Renal cortex interstitium (tissue), 11 donors: ENCODE measurements at regions not wholly inside any gene's neighbourhood (a gene's known extent, or its start where the extent isn't known, plus 50 kb on each side); places are given as distances from the start of the nearest gene placed in this dataset.
A peak's percentile ranks its signal among the peaks of the same experiment; 100 is the strongest.
"Not testable (repeated sequence)": the region's sequence is repeated elsewhere in the genome, so short reads cannot be mapped to it uniquely, and the experiment has no call there.

Experiments
- DNase-seq, 11 donors: peaks; one replicate each; pipeline ENCODE4 v3.0.0-alpha.2; 2013; ENCODE audit warnings: low read depth in 9 of 11, low spot score in 4 of 11; ENCODE audit errors: extremely low read depth in 1 of 11

GRCh38 chr18:55903911-55904310 lies 315.9 kb upstream of the TCF4 start:
- DNase-seq, result no peak

DNA sequence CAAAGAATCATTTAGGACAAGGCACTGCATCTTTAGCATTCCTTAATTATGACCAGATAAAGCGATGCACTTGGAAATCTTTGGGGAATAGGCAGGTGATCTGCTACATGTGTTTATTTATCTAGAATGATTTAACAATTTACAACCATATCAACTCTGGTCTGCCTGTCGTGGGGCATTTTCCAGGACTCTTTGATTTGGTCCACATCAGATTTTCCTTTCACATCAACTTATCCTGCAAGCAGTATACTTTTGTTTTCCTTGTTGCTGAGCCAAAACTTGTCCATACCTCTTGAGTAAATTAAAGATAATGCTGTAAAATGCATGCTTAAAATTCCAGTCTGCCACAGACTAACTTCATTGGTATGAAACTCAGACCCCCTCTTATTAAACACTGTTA lies 312.4 kb upstream of the TCF4 start:
- DNase-seq, result no peak

- DNase-seq, result peak in 2 of 11 donors; percentile 33 to 49
These were observed 309.2 kb upstream of the TCF4 start for GRCh38 chr18:55897091-55897689.

GRCh38 chr18:55893948-55894347 lies 306.0 kb upstream of the TCF4 start:
- DNase-seq, result no peak

- not testable (repeated sequence) for DNase-seq
These were observed 305.1 kb upstream of the TCF4 start for GRCh38 chr18:55892862-55893813.

- no peak for DNase-seq
These were observed 298.9 kb upstream of the TCF4 start for GRCh38 chr18:55886886-55887285.

- no peak for DNase-seq
These were observed 296.5 kb upstream of the TCF4 start for GRCh38 chr18:55884498-55884897.

- no peak for DNase-seq
These were observed 292.6 kb upstream of the TCF4 start for GRCh38 chr18:55880617-55881016.

GRCh38 chr18:55879331-55879730 lies 291.3 kb upstream of the TCF4 start:
- no peak for DNase-seq

- no peak for DNase-seq
These were observed 290.2 kb upstream of the TCF4 start for GRCh38 chr18:55878224-55878623.

- DNase-seq, result no peak
These were observed 289.3 kb upstream of the TCF4 start for GRCh38 chr18:55877321-55877720.

DNA sequence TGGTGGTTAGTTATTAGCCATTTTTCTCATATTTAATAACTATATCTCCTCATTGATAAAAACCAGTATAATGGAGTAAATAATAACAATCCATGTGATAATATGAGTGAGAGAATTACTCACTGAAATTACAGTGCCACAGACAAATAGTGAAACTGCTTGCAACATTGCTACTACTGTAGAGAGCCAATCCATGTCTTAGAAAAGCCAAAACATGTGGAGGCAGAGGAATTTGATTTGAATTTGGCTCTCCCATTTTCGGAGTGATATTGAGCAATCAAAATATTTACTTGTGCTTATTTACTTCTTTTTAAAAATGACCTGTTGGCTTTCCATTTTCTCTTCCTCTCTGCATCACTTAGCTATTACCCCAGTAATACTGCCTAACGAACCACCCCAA lies 288.3 kb upstream of the TCF4 start:
- DNase-seq, result no peak

DNA sequence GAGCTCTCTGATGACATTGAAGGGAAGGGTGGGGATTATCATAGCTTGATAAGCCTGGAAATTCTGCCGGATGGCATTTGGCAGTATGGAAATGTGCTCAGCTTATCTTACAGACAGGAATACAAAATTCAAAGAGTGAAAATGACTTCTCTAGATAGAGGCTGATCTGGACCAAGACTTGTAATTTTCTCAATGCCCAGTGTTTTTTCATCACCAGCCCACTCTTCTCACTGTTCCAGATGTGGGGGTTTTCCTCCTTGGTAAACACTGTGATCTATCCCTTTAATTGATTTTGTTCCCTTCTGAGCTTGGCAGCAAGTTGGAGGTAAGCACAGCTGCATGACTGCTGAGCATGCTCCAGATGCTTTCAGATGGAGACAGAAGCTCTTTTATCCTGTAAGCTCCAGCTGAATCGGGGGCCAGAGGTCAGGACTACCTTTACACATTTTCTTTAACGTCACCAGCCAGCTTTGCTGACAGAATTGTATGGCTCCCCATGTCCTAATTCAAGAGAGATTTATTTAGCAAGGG lies 287.4 kb upstream of the TCF4 start:
- no peak for DNase-seq

- DNase-seq, result no peak
These were observed 281.8 kb upstream of the TCF4 start for GRCh38 chr18:55869556-55870501.

DNA sequence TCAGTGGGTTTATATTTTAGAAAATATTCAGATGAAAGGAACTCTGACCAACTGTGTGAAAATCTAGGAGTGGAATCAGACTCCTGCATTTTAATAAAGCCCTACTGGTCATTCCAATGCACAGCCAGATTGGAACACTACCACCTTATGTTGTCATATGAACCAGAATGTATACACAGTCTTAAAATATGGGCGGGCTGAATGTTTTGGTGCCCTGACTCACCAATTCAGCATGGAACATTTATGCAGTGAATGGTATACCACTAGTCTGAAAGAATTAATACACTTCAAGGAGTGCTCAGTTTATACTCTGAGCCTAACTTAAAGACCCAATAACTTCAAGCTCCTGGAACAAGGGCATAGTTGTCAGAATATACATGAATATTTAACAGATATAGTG lies 280.9 kb upstream of the TCF4 start:
- DNase-seq, result no peak

DNA sequence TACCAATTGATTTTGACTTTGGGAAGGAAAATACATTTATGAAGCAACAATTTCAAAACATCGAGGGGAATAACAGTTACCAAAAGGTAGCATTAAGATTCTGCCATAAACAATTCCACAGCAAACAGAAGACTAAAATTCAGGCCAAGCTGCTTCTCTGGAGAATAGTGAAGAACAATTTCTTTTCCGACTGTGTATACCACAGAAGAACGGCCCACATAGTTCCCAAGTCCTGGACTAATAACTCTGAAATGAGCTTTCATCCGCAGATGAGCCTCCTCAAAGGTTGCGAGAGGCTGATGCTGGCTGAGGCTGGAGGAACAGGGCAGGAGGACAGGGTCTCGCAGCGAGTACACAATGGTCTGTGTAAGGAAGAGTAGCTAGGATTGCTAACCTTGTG lies 278.9 kb upstream of the TCF4 start:
- DNase-seq, result no peak

GRCh38 chr18:55866006-55866405 lies 278.0 kb upstream of the TCF4 start:
- no peak for DNase-seq

GRCh38 chr18:55864281-55864680 lies 276.3 kb upstream of the TCF4 start:
- DNase-seq, result no peak

DNA sequence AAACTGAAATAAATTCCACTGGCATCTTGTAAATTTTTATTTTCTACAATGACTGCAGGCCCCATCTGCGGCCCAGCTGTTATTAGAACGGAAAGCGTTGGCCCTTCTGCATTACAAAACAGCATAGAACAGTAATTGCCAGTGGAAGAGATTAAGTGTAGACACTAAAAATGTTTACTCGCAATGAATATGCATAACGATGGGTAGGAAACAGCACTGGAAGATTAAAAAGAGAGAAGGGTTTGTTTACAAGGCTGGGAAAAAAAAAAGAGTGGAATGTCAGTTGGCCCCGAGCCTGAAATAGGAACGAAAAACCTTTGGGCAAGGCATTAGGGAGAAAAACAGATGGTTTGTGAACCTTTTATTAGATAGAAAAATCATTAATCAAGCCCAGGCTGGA lies 275.9 kb upstream of the TCF4 start:
- peak; percentile 16 to 54 (median 29) for DNase-seq
